ENCODE measurements at regions not wholly inside any gene's neighbourhood (a gene's known extent, or its start where the extent isn't known, plus 50 kb on each side); places are given as distances from the start of the nearest gene placed in this dataset.
A peak's percentile ranks its signal among the peaks of the same experiment; 100 is the strongest.
"Not testable (repeated sequence)": the region's sequence is repeated elsewhere in the genome, so short reads cannot be mapped to it uniquely, and the experiment has no call there.

- ChIA-PET POLR2A (no interaction called here), CTCF (no interaction called here)
- H3K27ac Mint-ChIP-seq = no peak overlapping the region
- H3K4me3 ChIP-seq (ENCODE audit: control insufficient read depth in 1 of 2, extremely low read depth in 1 of 2, low read length in 1 of 2) = no peak overlapping the region
- peaks cover 0 to 3% of the 10 kb centered on the region in 2 donors for H3K36me3 ChIP-seq (ENCODE audit: control insufficient read depth in 2 of 2, extremely low read depth in 1 of 2, insufficient read depth in 1 of 2, low read length in 1 of 2)
- H3K9me3 Mint-ChIP-seq = no peaks in the 10 kb centered on the region
- no peaks in the 10 kb centered on the region for H3K27me3 Mint-ChIP-seq
- ATAC-seq (replicated peaks in 1 of 4) = no peak
- H3K27ac ChIP-seq (ENCODE audit: low read length) = no peak overlapping the region
- no peak overlapping the region for H3K4me3 Mint-ChIP-seq
- H3K4me1 Mint-ChIP-seq = peaks cover 2 to 8% (median 2%) of the 10 kb centered on the region in 3 donors
- H3K36me3 Mint-ChIP-seq = peaks cover 7% of the 10 kb centered on the region
- H3K27me3 ChIP-seq (replicated peaks in 1 of 2; ENCODE audit: control insufficient read depth in 2 of 2, extremely low read depth in 1 of 2, insufficient read depth in 2 of 2, low read length in 1 of 2) = no peaks in the 10 kb centered on the region
- no peaks in the 10 kb centered on the region for H3K9me3 ChIP-seq
- no peak for DNase-seq
- peaks cover 5 to 7% of the 10 kb centered on the region in 2 experiments for H3K4me1 ChIP-seq (ENCODE audit: control insufficient read depth in 1 of 2, extremely low read depth in 1 of 2, insufficient read depth in 2 of 2, low read length in 2 of 2)
- 93% methylated on average over 4 of the region's 10 CpGs for WGBS (ENCODE audit: insufficient coverage)
These were observed 60.0 kb upstream of the METRNL start for GRCh38 chr17:83019376-83019775.

DNA sequence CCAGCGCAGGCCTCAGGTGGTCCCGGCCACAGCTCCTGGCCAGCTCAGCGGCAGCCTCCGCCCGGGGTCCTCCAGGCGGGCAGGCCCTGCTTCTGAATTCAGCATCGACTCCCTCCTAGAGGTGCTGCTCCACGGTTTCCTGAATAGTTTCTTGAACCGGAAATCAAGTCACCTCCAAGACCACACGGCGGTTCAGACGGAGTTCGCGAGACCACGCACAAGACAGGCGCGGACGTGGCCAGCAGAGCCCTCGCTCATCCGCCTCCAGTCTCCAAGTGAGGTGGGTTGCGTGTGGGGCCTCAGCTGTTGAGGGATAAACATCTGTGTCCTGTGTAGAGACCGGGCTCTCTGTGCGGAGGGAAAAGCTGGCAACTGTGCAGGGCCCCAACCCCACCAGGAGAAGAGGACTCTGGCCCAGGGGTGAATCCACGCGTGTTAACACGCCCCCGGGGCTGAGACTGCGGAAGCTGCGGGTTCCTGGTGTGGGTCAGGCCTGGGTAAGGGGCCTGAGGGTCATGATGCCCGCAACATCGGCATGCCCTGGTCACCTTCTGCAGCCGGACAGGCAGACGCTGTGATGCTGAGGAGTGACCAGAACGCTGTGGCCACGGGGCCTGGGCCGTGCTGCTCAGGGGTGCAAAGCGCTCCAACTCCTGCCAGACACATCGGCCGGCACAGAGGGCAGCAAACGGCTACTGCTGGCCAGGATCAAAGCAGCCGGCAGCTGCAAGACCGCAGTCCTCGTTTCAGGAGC, 55.0 kb upstream of the METRNL start:
- H3K36me3 ChIP-seq (ENCODE audit: control insufficient read depth in 2 of 2, extremely low read depth in 1 of 2, insufficient read depth in 1 of 2, low read length in 1 of 2) = no peaks in the 10 kb centered on the region
- peak in 1 of 35 experiments; percentile 8 for DNase-seq
- H3K27ac ChIP-seq (ENCODE audit: low read length) = no peak overlapping the region
- POLR2A ChIA-PET = no interaction called here
- Mint-ChIP-seq H3K4me1 (peaks cover 24 to 28% (median 28%) of the 10 kb centered on the region in 3 donors), H3K27ac (peak overlapping the region in 1 of 2 donors; percentile 2), H3K36me3 (peaks cover 12% of the 10 kb centered on the region), H3K4me3 (no peak overlapping the region), H3K27me3 (no peaks in the 10 kb centered on the region), H3K9me3 (no peaks in the 10 kb centered on the region)
- CTCF ChIA-PET = interaction anchor here in 1 of 2 donors (0.5 kb wide), 1 partner anchor 19 kb away, joined by 3 read pairs; no protein-coding TSS in a partner anchor
- no peaks in the 10 kb centered on the region for H3K27me3 ChIP-seq (replicated peaks in 1 of 2; ENCODE audit: control insufficient read depth in 2 of 2, extremely low read depth in 1 of 2, insufficient read depth in 2 of 2, low read length in 1 of 2)
- H3K9me3 ChIP-seq = no peaks in the 10 kb centered on the region
- ATAC-seq (replicated peaks in 1 of 4) = no peak
- H3K4me3 ChIP-seq (ENCODE audit: control insufficient read depth in 1 of 2, extremely low read depth in 1 of 2, low read length in 1 of 2) = peak overlapping the region in 1 of 2 donors; percentile 32
- 76% methylated on average over 37 of the region's 43 CpGs for WGBS (ENCODE audit: insufficient coverage)
- H3K4me1 ChIP-seq (ENCODE audit: control insufficient read depth in 1 of 2, extremely low read depth in 1 of 2, insufficient read depth in 2 of 2, low read length in 2 of 2) = peaks cover 12 to 23% of the 10 kb centered on the region in 2 experiments

- ChIA-PET POLR2A (no interaction called here), CTCF (no interaction called here)
- Histone ChIP-seq H3K36me3 (ENCODE audit: control insufficient read depth in 2 of 2, extremely low read depth in 1 of 2, insufficient read depth in 1 of 2, low read length in 1 of 2) (no peaks in the 10 kb centered on the region), H3K27ac (ENCODE audit: low read length) (no peak overlapping the region), H3K4me3 (ENCODE audit: control insufficient read depth in 1 of 2, extremely low read depth in 1 of 2, low read length in 1 of 2) (no peak overlapping the region), H3K27me3 (replicated peaks in 1 of 2; ENCODE audit: control insufficient read depth in 2 of 2, extremely low read depth in 1 of 2, insufficient read depth in 2 of 2, low read length in 1 of 2) (no peaks in the 10 kb centered on the region), H3K4me1 (ENCODE audit: control insufficient read depth in 1 of 2, extremely low read depth in 1 of 2, insufficient read depth in 2 of 2, low read length in 2 of 2) (peaks cover 12 to 23% of the 10 kb centered on the region in 2 experiments), H3K9me3 (no peaks in the 10 kb centered on the region)
- H3K9me3 Mint-ChIP-seq = no peaks in the 10 kb centered on the region
- H3K27ac Mint-ChIP-seq = peak overlapping the region; percentile 47 to 84
- 88% methylated on average over 26 of the region's 31 CpGs for WGBS (ENCODE audit: insufficient coverage)
- no peaks in the 10 kb centered on the region for H3K27me3 Mint-ChIP-seq
- DNase-seq = peak in 2 of 35 experiments; percentile 16 to 29
- H3K4me3 Mint-ChIP-seq = peak overlapping the region in 2 of 3 donors; percentile 50 to 58
- H3K36me3 Mint-ChIP-seq = peaks cover 19% of the 10 kb centered on the region
- H3K4me1 Mint-ChIP-seq = peaks cover 24 to 28% (median 28%) of the 10 kb centered on the region in 3 donors
- peak; percentile 19 to 63 (median 22) for ATAC-seq (replicated peaks in 1 of 4)
These were observed 53.7 kb upstream of the METRNL start for GRCh38 chr17:83025636-83026280.

DNA sequence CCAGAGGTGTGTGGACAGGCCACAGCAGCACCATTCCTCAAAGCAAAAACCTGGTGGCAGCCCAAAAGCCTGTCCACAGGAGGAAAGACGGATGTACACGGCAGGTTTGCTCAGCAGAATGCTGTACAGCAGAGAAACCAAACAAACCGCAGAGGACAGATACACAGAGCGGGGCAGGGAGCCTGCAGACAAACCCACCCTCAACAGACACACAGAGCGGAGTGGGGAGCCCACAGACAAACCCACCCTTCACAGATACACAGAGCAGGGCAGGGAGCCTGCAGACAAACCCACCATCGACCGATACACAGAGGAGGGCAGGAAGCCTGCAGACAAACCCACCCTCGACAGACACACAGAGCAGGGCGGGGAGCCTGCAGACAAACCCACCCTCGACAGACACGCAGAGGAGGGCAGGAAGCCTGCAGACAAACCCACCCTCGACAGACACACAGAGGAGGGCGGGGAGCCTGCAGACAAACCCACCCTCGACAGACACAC, 53.0 kb upstream of the METRNL start:
- Mint-ChIP-seq H3K4me3 (peak overlapping the region in 2 of 3 donors; percentile 50 to 58), H3K4me1 (peaks cover 24 to 28% (median 28%) of the 10 kb centered on the region in 3 donors)

GRCh38 chr17:83026921-83027320, 52.5 kb upstream of the METRNL start:
- DNase-seq; H3K27me3 ChIP-seq (replicated peaks in 1 of 2; ENCODE audit: control insufficient read depth in 2 of 2, extremely low read depth in 1 of 2, insufficient read depth in 2 of 2, low read length in 1 of 2); H3K27ac ChIP-seq (ENCODE audit: low read length); H3K27ac Mint-ChIP-seq; POLR2A ChIA-PET; H3K9me3 ChIP-seq; ATAC-seq (replicated peaks in 1 of 4); H3K36me3 ChIP-seq (ENCODE audit: control insufficient read depth in 2 of 2, extremely low read depth in 1 of 2, insufficient read depth in 1 of 2, low read length in 1 of 2); H3K4me3 ChIP-seq (ENCODE audit: control insufficient read depth in 1 of 2, extremely low read depth in 1 of 2, low read length in 1 of 2); H3K27me3 Mint-ChIP-seq; H3K9me3 Mint-ChIP-seq: not testable (repeated sequence)
- Mint-ChIP-seq H3K36me3 (peaks cover 19% of the 10 kb centered on the region), H3K4me1 (peaks cover 24 to 28% (median 28%) of the 10 kb centered on the region in 3 donors), H3K4me3 (peak overlapping the region in 1 of 3 donors; percentile 58)
- CTCF ChIA-PET = interaction anchor here in 1 of 2 donors (0.8 kb wide), 1 partner anchor 145 kb away, joined by 3 read pairs; no protein-coding TSS in a partner anchor
- WGBS (ENCODE audit: insufficient coverage) = 100% methylated on average over 1 of the region's 11 CpGs
- H3K4me1 ChIP-seq (ENCODE audit: control insufficient read depth in 1 of 2, extremely low read depth in 1 of 2, insufficient read depth in 2 of 2, low read length in 2 of 2) = peaks cover 12 to 23% of the 10 kb centered on the region in 2 experiments

More for the DNA sequence above, 53.0 kb upstream of the METRNL start:
- 83% methylated on average over 1 of the region's 14 CpGs for WGBS (ENCODE audit: insufficient coverage)
- Histone ChIP-seq H3K36me3 (ENCODE audit: control insufficient read depth in 2 of 2, extremely low read depth in 1 of 2, insufficient read depth in 1 of 2, low read length in 1 of 2) (peaks cover under 1 to 4% of the 10 kb centered on the region in 2 donors), H3K27ac (ENCODE audit: low read length) (no peak overlapping the region), H3K9me3 (no peaks in the 10 kb centered on the region), H3K27me3 (replicated peaks in 1 of 2; ENCODE audit: control insufficient read depth in 2 of 2, extremely low read depth in 1 of 2, insufficient read depth in 2 of 2, low read length in 1 of 2) (no peaks in the 10 kb centered on the region), H3K4me1 (ENCODE audit: control insufficient read depth in 1 of 2, extremely low read depth in 1 of 2, insufficient read depth in 2 of 2, low read length in 2 of 2) (peaks cover 12 to 23% of the 10 kb centered on the region in 2 experiments), H3K4me3 (ENCODE audit: control insufficient read depth in 1 of 2, extremely low read depth in 1 of 2, low read length in 1 of 2) (no peak overlapping the region)
- Mint-ChIP-seq H3K9me3 (no peaks in the 10 kb centered on the region), H3K27me3 (no peaks in the 10 kb centered on the region), H3K27ac (peak overlapping the region; percentile 47 to 84), H3K36me3 (peaks cover 19% of the 10 kb centered on the region)
- CTCF ChIA-PET = no interaction called here
- ATAC-seq (replicated peaks in 1 of 4) = peak; percentile 45 to 70 (median 62)
- POLR2A ChIA-PET = no interaction called here
- peak in 6 of 35 experiments; percentile 5 to 38 (median 15) for DNase-seq

- DNase-seq (no peak), ATAC-seq (replicated peaks in 1 of 4) (no peak)
- no peaks in the 10 kb centered on the region for H3K9me3 Mint-ChIP-seq
- Histone ChIP-seq H3K27me3 (replicated peaks in 1 of 2; ENCODE audit: control insufficient read depth in 2 of 2, extremely low read depth in 1 of 2, insufficient read depth in 2 of 2, low read length in 1 of 2) (no peaks in the 10 kb centered on the region), H3K4me3 (ENCODE audit: control insufficient read depth in 1 of 2, extremely low read depth in 1 of 2, low read length in 1 of 2) (no peak overlapping the region), H3K9me3 (no peaks in the 10 kb centered on the region), H3K27ac (ENCODE audit: low read length) (no peak overlapping the region), H3K4me1 (ENCODE audit: control insufficient read depth in 1 of 2, extremely low read depth in 1 of 2, insufficient read depth in 2 of 2, low read length in 2 of 2) (peaks cover 12 to 21% of the 10 kb centered on the region in 2 experiments), H3K36me3 (ENCODE audit: control insufficient read depth in 2 of 2, extremely low read depth in 1 of 2, insufficient read depth in 1 of 2, low read length in 1 of 2) (peaks cover 4 to 8% of the 10 kb centered on the region in 2 donors)
- POLR2A ChIA-PET = no interaction called here
- no peak overlapping the region for H3K27ac Mint-ChIP-seq
- 88% methylated on average over 17 of the region's 17 CpGs for WGBS (ENCODE audit: insufficient coverage)
- no peak overlapping the region for H3K4me3 Mint-ChIP-seq
- H3K36me3 Mint-ChIP-seq = peaks cover 24% of the 10 kb centered on the region
- no peaks in the 10 kb centered on the region for H3K27me3 Mint-ChIP-seq
- H3K4me1 Mint-ChIP-seq = peaks cover 22 to 28% (median 24%) of the 10 kb centered on the region in 3 donors
- CTCF ChIA-PET = no interaction called here
These were observed 50.6 kb upstream of the METRNL start for GRCh38 chr17:83028851-83029250.
